ENCODE measurements at regions not wholly inside any gene's neighbourhood (a gene's known extent, or its start where the extent isn't known, plus 50 kb on each side); places are given as distances from the start of the nearest gene placed in this dataset.
A peak's percentile ranks its signal among the peaks of the same experiment; 100 is the strongest.

DNA sequence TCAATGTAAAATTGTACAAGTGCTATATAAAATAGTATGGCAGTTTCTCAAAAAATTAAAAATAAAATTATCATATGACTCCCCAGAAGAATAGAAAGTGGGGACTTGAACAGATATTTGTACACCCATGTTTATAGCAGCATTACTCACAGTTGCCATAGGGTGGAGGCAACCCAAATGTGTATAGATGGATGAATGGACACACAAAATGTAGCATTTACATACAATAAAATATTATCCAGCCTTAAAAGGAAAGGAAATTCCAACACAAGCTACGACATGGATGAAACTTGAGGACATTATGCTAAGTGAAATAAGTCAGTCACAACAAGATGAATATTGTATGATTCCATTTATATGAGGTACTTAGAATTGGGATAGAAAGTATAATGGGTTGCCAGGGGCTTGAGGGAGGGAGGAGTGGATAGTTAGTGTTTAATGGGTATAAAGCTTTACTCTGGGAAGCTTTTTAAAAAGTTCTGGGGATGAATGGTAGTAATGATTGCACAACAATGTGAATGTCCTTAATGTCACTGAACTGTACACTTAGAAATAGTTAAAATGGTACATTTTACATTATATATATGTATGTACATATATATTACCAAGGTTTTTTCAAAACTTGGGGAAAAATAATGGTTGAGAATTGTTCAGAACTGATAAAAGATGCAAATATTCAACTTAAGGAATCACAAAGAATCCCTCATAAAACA lies 53.0 kb upstream of the ADORA3 start:
- Histone ChIP-seq H3K4me3 (no peak overlapping the region), H3K27ac (no peak overlapping the region), H3K4me1 (peaks cover 0 to 11% (median 0%) of the 10 kb centered on the region in 12 donors), H3K27me3 (no peaks in the 10 kb centered on the region), H3K36me3 (no peaks in the 10 kb centered on the region), H3K9me3 (no peaks in the 10 kb centered on the region)
- DNase-seq (no peak), ATAC-seq (no peak)
- WGBS, 4 donors, result 88 to 97% (median 91%) methylated on average over 1 of the region's 1 CpG
- TF ChIP-seq POLR2A (IDR thresholded peaks at IDR 0.05), result no peak
- TF ChIP-seq, protein P1, sequence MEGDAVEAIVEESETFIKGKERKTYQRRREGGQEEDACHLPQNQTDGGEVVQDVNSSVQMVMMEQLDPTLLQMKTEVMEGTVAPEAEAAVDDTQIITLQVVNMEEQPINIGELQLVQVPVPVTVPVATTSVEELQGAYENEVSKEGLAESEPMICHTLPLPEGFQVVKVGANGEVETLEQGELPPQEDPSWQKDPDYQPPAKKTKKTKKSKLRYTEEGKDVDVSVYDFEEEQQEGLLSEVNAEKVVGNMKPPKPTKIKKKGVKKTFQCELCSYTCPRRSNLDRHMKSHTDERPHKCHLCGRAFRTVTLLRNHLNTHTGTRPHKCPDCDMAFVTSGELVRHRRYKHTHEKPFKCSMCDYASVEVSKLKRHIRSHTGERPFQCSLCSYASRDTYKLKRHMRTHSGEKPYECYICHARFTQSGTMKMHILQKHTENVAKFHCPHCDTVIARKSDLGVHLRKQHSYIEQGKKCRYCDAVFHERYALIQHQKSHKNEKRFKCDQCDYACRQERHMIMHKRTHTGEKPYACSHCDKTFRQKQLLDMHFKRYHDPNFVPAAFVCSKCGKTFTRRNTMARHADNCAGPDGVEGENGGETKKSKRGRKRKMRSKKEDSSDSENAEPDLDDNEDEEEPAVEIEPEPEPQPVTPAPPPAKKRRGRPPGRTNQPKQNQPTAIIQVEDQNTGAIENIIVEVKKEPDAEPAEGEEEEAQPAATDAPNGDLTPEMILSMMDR (IDR thresholded peaks at IDR 0.05), result no peak
- intact Hi-C loops (cut with DNase I), result no loop called here

GRCh38 chr1:111559736-111560279 lies 56.4 kb upstream of the ADORA3 start:
- no peaks in the 10 kb centered on the region for H3K36me3 ChIP-seq
- ATAC-seq (no peak), DNase-seq (no peak)
- intact Hi-C loops (cut with DNase I), result no loop called here
- no peaks in the 10 kb centered on the region for H3K9me3 ChIP-seq
- WGBS, 4 donors, result 33 to 58% (median 41%) methylated on average over 3 of the region's 3 CpGs
- no peak for TF ChIP-seq POLR2A (IDR thresholded peaks at IDR 0.05)
- TF ChIP-seq, protein P1 (IDR thresholded peaks at IDR 0.05), result no peak
- no peak overlapping the region for H3K4me3 ChIP-seq
- no peaks in the 10 kb centered on the region for H3K27me3 ChIP-seq
- peaks cover 0 to 13% (median 0%) of the 10 kb centered on the region in 12 donors for H3K4me1 ChIP-seq
- H3K27ac ChIP-seq, result no peak overlapping the region

GRCh38 chr1:111561328-111561727 lies 57.9 kb upstream of the ADORA3 start:
- no peaks in the 10 kb centered on the region for H3K9me3 ChIP-seq
- ATAC-seq, result peak in 3 of 4 donors; percentile 69 to 83 (median 72)
- H3K27ac ChIP-seq, result no peak overlapping the region
- no peak overlapping the region for H3K4me3 ChIP-seq
- TF ChIP-seq POLR2A (IDR thresholded peaks at IDR 0.05), result no peak
- TF ChIP-seq, protein P1 (IDR thresholded peaks at IDR 0.05), result no peak
- 45 to 59% (median 56%) methylated on average over 4 of the region's 4 CpGs for WGBS, 4 donors
- DNase-seq, result peak in 2 of 5 donors; percentile 13 to 44
- intact Hi-C loops (cut with DNase I), result no loop called here
- H3K4me1 ChIP-seq, result peaks cover 0 to 13% (median 0%) of the 10 kb centered on the region in 12 donors
- H3K36me3 ChIP-seq, result no peaks in the 10 kb centered on the region
- no peaks in the 10 kb centered on the region for H3K27me3 ChIP-seq

- Histone ChIP-seq H3K4me1 (peaks cover 0 to 13% (median 0%) of the 10 kb centered on the region in 12 donors), H3K27me3 (no peaks in the 10 kb centered on the region), H3K27ac (peak overlapping the region in 1 of 12 donors; percentile 64), H3K9me3 (no peaks in the 10 kb centered on the region), H3K4me3 (no peak overlapping the region), H3K36me3 (no peaks in the 10 kb centered on the region)
- no peak for TF ChIP-seq POLR2A (IDR thresholded peaks at IDR 0.05)
- TF ChIP-seq, protein P1 (IDR thresholded peaks at IDR 0.05), result no peak
- intact Hi-C loops (cut with DNase I), result no loop called here
- WGBS, 4 donors, result 46 to 96% (median 70%) methylated on average over 2 of the region's 2 CpGs
- DNase-seq (no peak), ATAC-seq (peak in 1 of 4 donors; percentile 58)
Observed at GRCh38 chr1:111563619-111564018, 56.0 kb upstream of the RAP1A start.

Data from heart left ventricle (tissue), 16 donors.